GM21786 (cell line): ENCODE measurements at regions not wholly inside any gene's neighbourhood (a gene's known extent, or its start where the extent isn't known, plus 50 kb on each side); places are given as distances from the start of the nearest gene placed in this dataset.
"Not testable (repeated sequence)": the region's sequence is repeated elsewhere in the genome, so short reads cannot be mapped to it uniquely, and the experiment has no call there.

Source experiments
- ATAC-seq: cut with Tn5 transposase; IDR thresholded peaks from one replicate; pipeline ENCODE4 v1.9.1; 2021; ENCODE audit not compliant: unreplicated experiment

GRCh38 chr3:182323126-182323700 is 470.1 kb upstream of the ATP11B start:
- no peak for ATAC-seq

GRCh38 chr3:182323898-182324297 is 469.4 kb upstream of the ATP11B start:
- no peak for ATAC-seq

GRCh38 chr3:182325213-182325950 is 467.9 kb upstream of the ATP11B start:
- ATAC-seq: peak; percentile 69

- ATAC-seq: no peak
These were observed 466.1 kb upstream of the ATP11B start for GRCh38 chr3:182327196-182327681.

GRCh38 chr3:182330646-182331045 is 462.7 kb upstream of the ATP11B start:
- no peak for ATAC-seq

- ATAC-seq: no peak
These were observed 462.0 kb upstream of the ATP11B start for GRCh38 chr3:182331341-182331740.

- no peak for ATAC-seq
These were observed 451.1 kb upstream of the ATP11B start for GRCh38 chr3:182342252-182342651.

GRCh38 chr3:182344026-182344425 is 449.3 kb upstream of the ATP11B start:
- not testable (repeated sequence) for ATAC-seq

- ATAC-seq: no peak
These were observed 444.3 kb upstream of the ATP11B start for GRCh38 chr3:182349051-182349450.

- ATAC-seq: no peak
These were observed 443.3 kb upstream of the ATP11B start for GRCh38 chr3:182349951-182350517.

- no peak for ATAC-seq
These were observed 435.4 kb upstream of the ATP11B start for GRCh38 chr3:182357928-182358327.

GRCh38 chr3:182364323-182364722 is 429.0 kb upstream of the ATP11B start:
- ATAC-seq: no peak

GRCh38 chr3:182364723-182365650 is 428.3 kb upstream of the ATP11B start:
- ATAC-seq: no peak

- ATAC-seq: no peak
These were observed 426.6 kb upstream of the ATP11B start for GRCh38 chr3:182366746-182367145.

GRCh38 chr3:182369861-182370260 is 423.4 kb upstream of the ATP11B start:
- ATAC-seq: no peak

- no peak for ATAC-seq
These were observed 422.4 kb upstream of the ATP11B start for GRCh38 chr3:182370949-182371348.

GRCh38 chr3:182375916-182376315 is 417.4 kb upstream of the ATP11B start:
- no peak for ATAC-seq

- ATAC-seq: no peak
These were observed 411.0 kb upstream of the ATP11B start for GRCh38 chr3:182382112-182382857.

- no peak for ATAC-seq
These were observed 409.1 kb upstream of the ATP11B start for GRCh38 chr3:182384221-182384620.

- ATAC-seq: no peak
These were observed 407.9 kb upstream of the ATP11B start for GRCh38 chr3:182385356-182385755.
